ENCODE measurements at regions not wholly inside any gene's neighbourhood (a gene's known extent, or its start where the extent isn't known, plus 50 kb on each side); places are given as distances from the start of the nearest gene placed in this dataset.

DNA sequence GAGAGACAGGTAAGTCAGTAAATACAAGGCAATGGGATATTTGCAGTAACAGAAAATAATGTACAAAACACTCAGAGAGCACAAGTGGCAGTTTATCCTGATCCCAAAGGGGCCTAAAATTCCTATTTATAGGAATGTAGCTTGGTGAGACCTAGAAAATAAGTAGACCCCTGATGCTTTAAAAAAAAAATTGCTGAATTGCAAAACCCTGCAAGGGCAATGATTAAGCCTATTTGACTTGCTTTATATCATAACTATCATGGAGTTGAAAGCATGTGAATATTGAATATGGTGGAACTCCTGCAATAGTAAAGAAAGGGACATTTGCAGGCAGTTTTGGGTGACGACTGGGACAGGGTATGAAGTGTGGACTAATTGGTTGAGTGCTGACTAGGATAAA, 101.9 kb upstream of the C1orf21 start:
- ATAC-seq (ENCODE audit: low FRiP score), result no peak
- TF ChIP-seq, protein P1, sequence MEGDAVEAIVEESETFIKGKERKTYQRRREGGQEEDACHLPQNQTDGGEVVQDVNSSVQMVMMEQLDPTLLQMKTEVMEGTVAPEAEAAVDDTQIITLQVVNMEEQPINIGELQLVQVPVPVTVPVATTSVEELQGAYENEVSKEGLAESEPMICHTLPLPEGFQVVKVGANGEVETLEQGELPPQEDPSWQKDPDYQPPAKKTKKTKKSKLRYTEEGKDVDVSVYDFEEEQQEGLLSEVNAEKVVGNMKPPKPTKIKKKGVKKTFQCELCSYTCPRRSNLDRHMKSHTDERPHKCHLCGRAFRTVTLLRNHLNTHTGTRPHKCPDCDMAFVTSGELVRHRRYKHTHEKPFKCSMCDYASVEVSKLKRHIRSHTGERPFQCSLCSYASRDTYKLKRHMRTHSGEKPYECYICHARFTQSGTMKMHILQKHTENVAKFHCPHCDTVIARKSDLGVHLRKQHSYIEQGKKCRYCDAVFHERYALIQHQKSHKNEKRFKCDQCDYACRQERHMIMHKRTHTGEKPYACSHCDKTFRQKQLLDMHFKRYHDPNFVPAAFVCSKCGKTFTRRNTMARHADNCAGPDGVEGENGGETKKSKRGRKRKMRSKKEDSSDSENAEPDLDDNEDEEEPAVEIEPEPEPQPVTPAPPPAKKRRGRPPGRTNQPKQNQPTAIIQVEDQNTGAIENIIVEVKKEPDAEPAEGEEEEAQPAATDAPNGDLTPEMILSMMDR (IDR thresholded peaks at IDR 0.05), result no peak
- no peak for DNase-seq (ENCODE audit: low spot score)

DNA sequence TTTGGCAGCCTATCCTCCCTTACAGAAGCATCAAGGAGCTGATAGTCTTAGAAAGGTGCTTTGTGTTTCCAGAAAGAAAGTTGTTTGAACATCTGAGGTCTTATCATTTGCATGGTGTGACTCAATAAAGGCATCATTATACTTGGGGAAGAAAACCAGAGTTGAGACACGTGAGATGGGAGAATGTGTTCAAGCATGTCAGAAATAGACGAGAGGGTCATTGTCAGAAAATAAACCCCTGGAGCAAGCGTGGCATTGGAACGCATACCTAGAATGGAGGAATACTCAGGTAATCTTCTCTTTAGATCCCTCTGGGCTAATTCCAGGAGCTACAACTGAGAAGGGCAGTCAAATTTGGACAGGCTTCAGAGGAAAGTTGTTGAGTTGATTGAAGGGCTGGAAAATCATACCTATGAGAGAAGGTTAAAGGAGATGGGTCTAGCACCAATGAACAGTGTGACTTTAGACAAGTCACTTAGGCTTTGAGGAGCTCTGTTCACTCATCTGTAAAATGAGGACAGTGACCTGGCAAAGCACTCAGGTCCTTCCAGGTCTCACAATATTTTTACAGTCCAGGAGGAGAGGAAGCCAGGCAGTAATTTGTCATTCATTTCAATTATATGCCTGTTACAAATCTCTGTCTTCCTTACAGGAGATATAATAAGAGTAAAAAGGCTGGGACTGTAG, 101.3 kb upstream of the C1orf21 start:
- DNase-seq (ENCODE audit: low spot score) (no peak), ATAC-seq (ENCODE audit: low FRiP score) (no peak)
- TF ChIP-seq, protein P1 (IDR thresholded peaks at IDR 0.05), result no peak

DNA sequence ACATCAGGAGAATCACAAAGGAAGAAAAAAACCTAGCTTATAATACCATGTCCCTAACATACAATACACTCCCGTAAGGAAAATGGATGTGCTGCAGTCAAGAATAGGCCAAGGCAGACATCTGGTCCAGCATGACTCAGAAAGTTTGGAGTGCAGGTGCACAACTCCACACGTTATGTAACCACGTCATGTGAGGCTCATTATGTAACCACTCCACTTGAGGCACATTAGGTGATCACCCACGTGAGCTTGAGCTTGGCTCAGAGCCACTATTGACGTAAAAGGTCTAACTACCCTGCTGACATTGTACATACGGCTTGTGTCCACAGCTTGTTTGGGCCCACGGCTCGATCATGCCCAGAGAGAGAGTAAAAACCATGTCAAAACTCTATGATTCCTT, 99.8 kb upstream of the C1orf21 start:
- TF ChIP-seq, protein P1 (IDR thresholded peaks at IDR 0.05), result no peak
- DNase-seq (ENCODE audit: low spot score) (no peak), ATAC-seq (ENCODE audit: low FRiP score) (no peak)

DNA sequence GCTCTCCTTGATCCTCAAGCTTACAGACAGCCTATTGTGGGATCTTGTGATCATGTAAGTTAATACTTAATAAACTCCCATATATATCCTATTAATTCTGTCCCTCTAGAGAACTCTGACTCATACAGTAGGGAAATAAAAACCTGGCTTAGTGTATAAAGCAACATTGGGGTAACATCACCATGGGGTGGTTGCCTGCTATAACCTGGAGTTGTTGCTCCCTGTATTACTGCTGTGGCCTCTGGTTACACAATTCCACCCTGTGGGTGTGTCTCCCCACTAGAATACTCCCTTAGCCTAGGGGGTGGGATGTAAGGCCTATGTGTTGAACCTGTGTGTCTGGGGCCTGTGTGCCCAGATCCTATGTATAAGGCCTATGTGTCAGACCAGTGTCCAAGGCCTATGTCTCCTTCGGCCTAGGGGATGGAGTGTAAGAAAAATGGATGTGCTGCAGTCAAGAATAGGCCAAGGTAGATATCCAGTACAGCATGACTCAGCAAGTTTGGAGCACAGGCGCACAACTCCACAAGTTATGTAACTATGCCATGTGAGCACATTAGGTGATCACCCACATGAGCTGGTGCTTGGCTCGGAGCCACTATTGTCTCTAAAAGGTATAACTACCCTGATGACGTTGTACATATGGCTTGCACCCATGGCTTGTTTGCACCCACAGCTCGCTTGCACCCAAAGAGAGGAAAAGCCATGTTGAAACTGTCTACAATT, 96.8 kb upstream of the C1orf21 start:
- ATAC-seq (ENCODE audit: low FRiP score) (no peak), DNase-seq (ENCODE audit: low spot score) (no peak)
- TF ChIP-seq, protein P1 (IDR thresholded peaks at IDR 0.05), result no peak

DNA sequence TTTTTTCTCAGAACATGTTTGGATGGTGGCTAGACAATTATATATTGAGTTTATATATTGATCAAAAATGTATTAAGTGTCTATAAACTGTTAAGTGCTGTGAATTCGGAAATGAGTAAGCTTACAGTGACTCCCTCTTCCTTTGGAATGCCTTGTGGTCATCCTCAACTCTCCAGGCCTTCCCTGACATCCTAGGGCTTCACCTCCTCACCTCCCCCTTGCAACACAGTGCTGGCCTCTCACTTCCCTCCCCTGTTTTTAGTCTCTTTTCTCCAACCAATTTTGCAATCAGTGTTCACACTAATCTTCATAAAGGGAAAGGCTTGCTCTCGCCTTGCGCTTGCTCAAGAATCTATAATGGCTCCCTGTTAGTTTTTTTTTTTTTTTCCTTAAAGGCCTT, 95.1 kb upstream of the C1orf21 start:
- TF ChIP-seq, protein P1 (IDR thresholded peaks at IDR 0.05), result no peak
- ATAC-seq (ENCODE audit: low FRiP score), result no peak

DNA sequence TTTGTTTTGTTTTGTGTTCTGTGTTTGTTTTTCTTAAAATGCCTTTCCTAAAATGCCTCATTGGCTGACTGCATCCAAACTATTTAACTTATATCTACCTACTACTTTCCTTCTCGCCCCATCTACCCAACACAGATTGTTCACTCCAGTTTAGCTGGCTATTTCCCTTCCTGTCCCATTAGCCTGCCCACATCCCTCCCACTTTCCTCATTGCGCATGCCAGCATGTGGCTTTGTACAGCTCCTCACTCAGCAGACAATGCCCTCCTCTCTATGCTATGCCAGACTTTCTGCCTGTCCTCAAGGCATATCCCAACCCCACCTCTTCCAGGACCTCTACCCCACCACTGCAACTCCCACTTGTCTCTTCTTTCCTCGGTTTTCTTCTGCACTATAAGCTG, 94.7 kb upstream of the C1orf21 start:
- TF ChIP-seq, protein P1 (IDR thresholded peaks at IDR 0.05), result no peak
- no peak for ATAC-seq (ENCODE audit: low FRiP score)

More for the DNA sequence above, 95.1 kb upstream of the C1orf21 start:
- DNase-seq (ENCODE audit: low spot score), result no peak

DNA sequence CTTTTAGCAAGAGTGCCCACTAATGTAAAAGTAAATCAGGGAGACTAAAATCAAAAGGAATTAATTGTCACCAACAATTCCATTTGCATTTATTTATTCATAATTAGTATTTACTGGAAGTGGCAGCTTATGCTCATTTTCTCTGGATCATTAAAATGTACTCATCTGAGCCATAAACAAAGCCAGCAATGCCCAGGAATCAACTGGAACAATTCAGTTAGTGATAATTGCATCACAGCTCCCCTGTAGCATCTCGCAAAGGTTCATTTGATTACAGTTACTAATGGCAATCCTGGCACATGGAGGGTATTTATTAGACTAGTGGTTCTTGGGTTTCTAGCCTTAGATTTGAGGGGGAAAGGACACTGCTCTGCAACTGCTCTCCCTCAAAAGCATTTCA, 92.7 kb upstream of the C1orf21 start:
- ATAC-seq (ENCODE audit: low FRiP score) (no peak), DNase-seq (ENCODE audit: low spot score) (no peak)
- TF ChIP-seq, protein P1 (IDR thresholded peaks at IDR 0.05), result no peak

More for the DNA sequence above, 94.7 kb upstream of the C1orf21 start:
- DNase-seq (ENCODE audit: low spot score), result no peak

Measured in omental fat pad (tissue), 3 donors.